ENCODE measurements at regions not wholly inside any gene's neighbourhood (a gene's known extent, or its start where the extent isn't known, plus 50 kb on each side); places are given as distances from the start of the nearest gene placed in this dataset.

DNA sequence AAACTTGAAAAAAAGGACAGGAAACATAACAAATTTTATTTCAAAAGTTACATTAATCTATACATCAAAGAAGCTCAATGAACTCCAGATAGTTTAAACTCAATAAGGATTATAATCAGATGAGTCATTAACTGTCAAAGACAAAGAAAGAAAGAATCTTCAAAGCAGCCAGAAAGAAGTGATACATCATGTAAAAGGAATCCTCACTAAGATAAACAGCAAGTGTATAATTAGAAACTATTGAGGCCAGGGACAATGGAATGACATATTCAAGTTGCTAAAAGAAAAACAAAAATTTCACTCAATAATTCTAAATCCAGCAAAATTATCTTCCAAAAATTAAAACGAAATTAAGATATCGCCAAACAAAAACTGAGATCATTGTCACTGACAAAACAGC is 161.6 kb upstream of the NWD2 start:
- DNase-seq, result no peak

DNA sequence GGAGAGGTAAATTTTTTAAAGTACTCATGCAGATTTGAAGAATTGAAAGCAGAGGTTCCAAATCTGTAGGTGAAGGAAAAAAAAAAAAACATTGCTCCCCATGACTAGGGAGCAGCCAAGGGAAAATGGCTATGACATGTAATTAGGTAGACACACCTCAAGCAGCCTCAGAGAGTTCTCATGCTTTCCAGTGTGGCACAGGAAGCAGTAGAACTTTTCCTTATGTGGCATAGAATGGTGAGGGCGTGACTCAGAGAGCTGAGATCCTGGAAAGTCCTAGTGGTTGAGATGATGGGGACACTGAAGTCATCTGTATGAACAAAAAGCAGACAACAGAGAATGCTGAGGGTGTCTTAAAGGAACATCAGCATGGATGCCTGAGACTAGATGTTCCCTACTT is 148.6 kb upstream of the NWD2 start:
- DNase-seq, result no peak

GRCh38 chr4:37101182-37101581 is 143.4 kb upstream of the NWD2 start:
- no peak for DNase-seq

- DNase-seq, result no peak
These were observed 142.9 kb upstream of the NWD2 start for GRCh38 chr4:37101686-37102085.

DNA sequence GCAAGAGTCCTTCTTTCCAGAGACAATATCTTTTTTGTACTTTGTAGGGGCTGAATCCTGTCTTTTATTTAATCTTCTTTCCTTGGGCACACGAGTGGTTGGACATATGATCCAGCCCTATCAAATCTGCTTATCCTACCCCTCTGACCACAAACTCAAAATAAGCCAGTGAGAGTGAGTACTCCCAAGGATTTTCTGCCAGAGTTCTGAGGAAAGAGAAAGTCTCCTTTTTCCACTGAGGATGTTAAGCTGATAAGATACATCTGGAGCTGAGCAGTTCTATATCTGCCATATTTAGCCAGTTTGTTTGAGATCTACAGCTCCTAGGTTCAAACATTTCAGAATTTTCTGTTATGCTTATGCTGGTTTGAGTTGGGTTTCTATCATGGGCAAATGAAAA is 134.8 kb upstream of the NWD2 start:
- DNase-seq, result no peak

- DNase-seq, result no peak
These were observed 119.7 kb upstream of the NWD2 start for GRCh38 chr4:37124800-37125199.

DNA sequence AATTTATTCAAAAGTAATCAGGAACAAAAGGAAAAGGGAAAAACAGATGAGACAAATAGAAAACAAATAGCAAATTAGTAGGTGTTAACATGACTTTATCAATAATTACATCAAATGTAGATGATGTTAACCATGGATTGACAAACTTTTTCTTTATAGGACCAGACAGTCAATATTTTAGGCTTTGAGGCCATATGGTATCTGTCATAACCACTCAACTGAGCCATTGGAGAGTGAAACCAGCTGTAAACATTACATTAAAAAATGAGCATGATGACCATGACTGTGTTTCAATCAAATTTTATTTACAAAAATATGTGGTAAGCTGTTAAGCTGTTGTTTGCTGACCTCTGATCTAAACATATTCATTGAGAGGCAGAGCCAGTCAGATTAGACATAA is 118.5 kb upstream of the NWD2 start:
- no peak for DNase-seq

DNA sequence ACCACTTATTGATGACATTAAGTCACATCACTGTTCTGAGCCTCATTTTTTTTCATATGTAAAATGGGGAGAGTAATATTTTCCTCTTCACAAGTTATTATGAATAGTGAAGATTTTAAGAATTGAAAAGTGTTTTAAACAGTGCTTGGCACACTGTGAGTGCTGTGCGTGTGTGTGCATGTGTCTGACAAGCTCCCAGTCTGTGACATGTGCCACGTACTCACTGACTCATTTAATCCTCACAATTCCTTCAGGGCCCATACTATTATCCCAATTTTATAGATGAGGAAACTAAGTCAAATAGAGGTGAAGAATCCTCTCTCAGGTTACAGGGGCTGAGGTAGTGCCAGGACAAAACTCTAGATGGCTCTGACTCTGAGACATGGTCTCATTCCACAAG is 114.1 kb upstream of the NWD2 start:
- DNase-seq, result no peak

- no peak for DNase-seq
These were observed 112.1 kb upstream of the NWD2 start for GRCh38 chr4:37132351-37132974.

DNA sequence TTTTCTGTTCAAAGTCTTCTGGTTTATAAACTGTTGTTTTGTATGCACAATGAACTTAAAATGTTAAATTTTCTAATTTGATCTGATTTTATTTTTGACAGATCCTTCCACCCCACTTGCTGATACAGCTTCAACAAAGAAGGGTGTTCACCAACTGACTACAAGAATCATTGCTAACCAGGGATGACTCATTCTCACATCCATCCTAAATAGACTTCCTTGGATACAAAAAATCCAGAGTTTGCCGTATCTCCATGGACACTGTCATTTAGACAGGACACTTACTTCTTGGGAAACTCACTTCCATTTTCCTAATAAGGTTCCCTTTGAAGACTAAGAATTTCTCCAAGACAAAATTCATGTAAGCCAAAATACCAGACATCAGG is 111.6 kb upstream of the NWD2 start:
- DNase-seq, result no peak

GRCh38 chr4:37138019-37138653 is 106.4 kb upstream of the NWD2 start:
- DNase-seq, result no peak

DNA sequence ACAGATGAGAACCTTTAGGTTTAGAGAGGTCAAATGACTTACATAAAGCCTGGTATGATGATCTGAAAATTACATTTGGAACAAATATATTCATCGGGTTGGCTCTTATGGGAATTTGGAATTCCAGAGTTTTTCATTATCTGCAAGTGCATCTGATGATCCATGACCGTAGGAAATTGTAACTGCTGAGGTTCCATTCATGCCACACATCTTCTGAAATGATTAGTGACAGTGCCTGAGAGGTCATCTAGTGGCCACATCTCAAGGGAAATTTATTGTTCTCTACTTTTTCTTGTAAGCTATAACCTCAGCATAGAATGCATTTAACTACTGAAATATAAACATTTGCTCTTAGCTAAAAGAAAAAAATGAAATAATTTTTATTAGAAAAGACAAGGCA is 105.8 kb upstream of the NWD2 start:
- DNase-seq, result no peak

- DNase-seq, result no peak
These were observed 104.6 kb upstream of the NWD2 start for GRCh38 chr4:37139987-37140386.

GRCh38 chr4:37146260-37146659 is 98.3 kb upstream of the NWD2 start:
- no peak for DNase-seq

DNA sequence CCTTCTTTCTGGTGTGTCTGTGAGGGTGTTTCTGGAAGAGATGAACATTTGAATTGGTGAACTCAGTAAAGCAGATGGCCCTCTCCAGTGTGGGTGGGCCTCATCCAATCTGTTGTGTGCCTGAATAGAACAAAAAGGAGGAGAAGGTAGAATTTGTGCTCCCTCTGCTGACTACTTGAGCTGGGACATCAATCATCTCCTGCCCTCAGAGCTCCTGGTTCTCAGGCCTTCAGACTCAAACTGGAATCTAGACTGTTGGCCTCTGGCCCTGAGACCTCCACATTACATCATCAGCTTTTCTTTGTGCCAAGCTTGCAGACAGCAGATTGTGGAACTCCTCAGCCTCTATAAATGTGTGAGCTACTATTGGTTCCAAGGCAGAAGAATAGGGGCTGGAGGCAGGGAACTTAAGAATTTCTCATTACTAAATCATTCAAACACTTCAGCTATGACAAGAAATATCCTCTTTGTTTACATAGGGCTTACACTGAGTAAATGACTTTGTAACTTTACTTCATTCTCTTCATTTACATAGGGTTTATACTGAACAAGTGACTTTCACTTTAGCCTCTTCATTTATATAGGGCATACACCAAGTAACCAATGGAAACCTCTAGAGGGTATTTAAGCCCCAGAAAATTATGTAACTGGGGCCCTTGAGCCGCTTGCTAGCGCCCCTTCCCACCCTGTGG is 86.9 kb upstream of the NWD2 start:
- DNase-seq, result peak; percentile 31

GRCh38 chr4:37160653-37161052 is 83.9 kb upstream of the NWD2 start:
- no peak for DNase-seq

DNA sequence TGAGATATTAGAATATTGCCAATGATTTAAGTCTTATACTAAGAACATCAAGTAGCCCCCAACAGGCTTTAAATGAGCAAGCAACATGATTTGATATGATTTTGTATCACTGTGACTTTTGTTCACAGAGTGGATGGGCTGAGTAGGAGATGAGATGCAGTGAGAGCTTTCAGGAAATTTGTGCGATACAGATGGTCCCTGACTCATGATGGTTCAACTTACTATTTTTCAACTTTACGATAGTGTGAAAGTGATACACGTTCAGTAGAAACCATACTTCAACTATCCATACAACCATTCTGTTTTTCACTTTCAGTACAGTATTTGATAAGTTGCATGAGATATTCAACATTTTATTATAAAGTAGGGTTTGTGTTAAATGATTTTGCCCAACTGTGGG is 78.7 kb upstream of the NWD2 start:
- DNase-seq, result no peak

- DNase-seq, result no peak
These were observed 74.6 kb upstream of the NWD2 start for GRCh38 chr4:37169956-37170355.

DNA sequence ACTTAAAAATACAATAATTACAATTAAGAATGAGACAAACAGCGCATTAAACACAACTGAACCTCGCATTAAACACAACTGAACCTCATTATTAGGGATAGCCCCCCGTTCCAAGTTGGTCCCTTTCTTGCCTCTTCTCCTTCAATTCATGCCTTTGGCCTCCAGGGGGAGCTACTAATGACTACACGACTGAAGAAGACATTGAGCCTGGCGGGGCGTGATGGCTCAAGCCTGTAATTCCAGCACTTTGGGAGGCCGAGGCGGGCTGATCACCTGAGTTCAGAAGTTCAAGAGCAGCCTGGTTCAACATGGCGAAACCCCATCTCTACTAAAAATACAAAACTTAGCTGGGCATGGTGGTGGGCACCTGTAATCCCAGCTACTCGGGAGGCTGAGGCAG is 56.4 kb upstream of the NWD2 start:
- no peak for DNase-seq

Measured in tongue (tissue), 1 donor.